WTC11 (cell line): ENCODE measurements at regions not wholly inside any gene's neighbourhood (a gene's known extent, or its start where the extent isn't known, plus 50 kb on each side); places are given as distances from the start of the nearest gene placed in this dataset.

Experiments
- CTCF ChIP-seq: fragments of 200-600 bp; IDR thresholded peaks from 2 replicates; pipeline ENCODE4 v1.8.0; 2022; ENCODE audit warnings: antibody characterized with exemption
- SMAD4 ChIP-seq: sonication (generic); formaldehyde crosslinking; IDR thresholded peaks from 2 replicates; pipeline ENCODE4 v1.8.0; 2022; ENCODE audit warnings: mild to moderate bottlenecking, missing genetic modification reagents

DNA sequence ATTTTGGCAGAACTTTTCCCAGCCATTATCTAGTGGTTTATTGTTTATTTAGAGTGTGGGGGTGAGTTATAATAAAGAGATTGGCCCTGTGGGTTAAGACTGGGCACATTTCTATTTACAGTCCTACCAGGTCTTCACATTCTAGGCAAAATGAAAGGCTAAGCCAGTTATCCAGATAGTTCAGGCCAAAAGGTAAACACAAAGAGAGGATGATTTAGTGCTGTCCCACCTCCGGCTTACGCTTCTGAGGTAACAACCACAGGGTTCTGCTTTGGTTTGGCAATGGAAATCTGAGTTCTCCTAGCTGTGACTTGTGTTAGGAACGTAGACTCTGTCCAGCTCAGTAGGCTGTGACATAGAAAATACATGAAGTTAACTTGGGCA is 50.3 kb upstream of the PTPRK start:
- TF ChIP-seq CTCF (no peak), SMAD4 (CRISPR knock-in tag) (no peak)
